Fibroblast of lung (primary cell): ENCODE measurements at regions not wholly inside any gene's neighbourhood (a gene's known extent, or its start where the extent isn't known, plus 50 kb on each side); places are given as distances from the start of the nearest gene placed in this dataset.

ENCODE experiments used
- EZH2 ChIP-seq: IDR thresholded peaks from 2 replicates; pipeline ENCODE4 v1.5.1; 2012; ENCODE audit warnings: low read length, control low read depth, mild to moderate bottlenecking; ENCODE audit errors: missing control alignments
- TF ChIP-seq, protein P1 (sequence below), 2 donors: IDR thresholded peaks in 1 of 2; conservative IDR thresholded peaks in 1 of 2; 1 replicate in 1 of 2; 2 replicates in 1 of 2; pipeline ENCODE4 v1.5.1; 2011 to 2012; ENCODE audit warnings: low read length in 2 of 2, control low read depth in 1 of 2, inconsistent platforms in 1 of 2, low read depth in 1 of 2, mild to moderate bottlenecking in 1 of 2

GRCh38 chr16:76193906-76194615 is 83.1 kb upstream of the CNTNAP4 start:
- TF ChIP-seq, protein P1, sequence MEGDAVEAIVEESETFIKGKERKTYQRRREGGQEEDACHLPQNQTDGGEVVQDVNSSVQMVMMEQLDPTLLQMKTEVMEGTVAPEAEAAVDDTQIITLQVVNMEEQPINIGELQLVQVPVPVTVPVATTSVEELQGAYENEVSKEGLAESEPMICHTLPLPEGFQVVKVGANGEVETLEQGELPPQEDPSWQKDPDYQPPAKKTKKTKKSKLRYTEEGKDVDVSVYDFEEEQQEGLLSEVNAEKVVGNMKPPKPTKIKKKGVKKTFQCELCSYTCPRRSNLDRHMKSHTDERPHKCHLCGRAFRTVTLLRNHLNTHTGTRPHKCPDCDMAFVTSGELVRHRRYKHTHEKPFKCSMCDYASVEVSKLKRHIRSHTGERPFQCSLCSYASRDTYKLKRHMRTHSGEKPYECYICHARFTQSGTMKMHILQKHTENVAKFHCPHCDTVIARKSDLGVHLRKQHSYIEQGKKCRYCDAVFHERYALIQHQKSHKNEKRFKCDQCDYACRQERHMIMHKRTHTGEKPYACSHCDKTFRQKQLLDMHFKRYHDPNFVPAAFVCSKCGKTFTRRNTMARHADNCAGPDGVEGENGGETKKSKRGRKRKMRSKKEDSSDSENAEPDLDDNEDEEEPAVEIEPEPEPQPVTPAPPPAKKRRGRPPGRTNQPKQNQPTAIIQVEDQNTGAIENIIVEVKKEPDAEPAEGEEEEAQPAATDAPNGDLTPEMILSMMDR (conservative IDR thresholded peaks at IDR 0.05 in 1 of 2, IDR thresholded peaks at IDR 0.05 in 1 of 2; ENCODE audit: low read depth in 1 of 2, low read length in 2 of 2): no peak
- no peak for TF ChIP-seq EZH2
